HG02870 (cell line): ENCODE measurements at regions not wholly inside any gene's neighbourhood (a gene's known extent, or its start where the extent isn't known, plus 50 kb on each side); places are given as distances from the start of the nearest gene placed in this dataset.
A peak's percentile ranks its signal among the peaks of the same experiment; 100 is the strongest.

Experiments used
- ATAC-seq: cut with Tn5 transposase; IDR thresholded peaks from one replicate; pipeline ENCODE4 v1.9.1; 2021; ENCODE audit warnings: mild to moderate bottlenecking, moderate library complexity; ENCODE audit not compliant: unreplicated experiment

GRCh38 chr5:65068410-65068809 lies 299.7 kb downstream of the CWC27 start:
- ATAC-seq = peak; percentile 55

DNA sequence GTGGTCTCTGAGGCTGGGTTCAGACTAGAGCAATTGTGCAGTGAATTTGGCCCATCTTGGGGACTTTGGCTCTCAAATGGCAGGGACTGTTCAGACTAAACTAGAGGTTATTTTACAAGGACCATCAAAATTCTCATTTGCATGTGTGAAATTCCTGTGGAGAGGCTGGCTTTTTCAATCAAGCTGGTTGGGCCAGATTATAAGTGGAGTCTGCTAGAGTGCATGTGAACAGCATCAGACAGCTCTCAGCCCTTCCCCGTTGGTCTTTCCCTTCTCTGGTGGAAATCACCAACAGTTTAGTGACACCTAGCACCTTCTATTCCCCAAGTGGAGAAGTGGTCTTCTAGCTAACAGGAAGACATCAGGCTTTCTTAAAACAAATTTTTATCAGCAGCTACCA lies 301.3 kb downstream of the CWC27 start:
- ATAC-seq = peak; percentile 19

GRCh38 chr5:65072850-65073249 lies 304.1 kb downstream of the CWC27 start:
- no peak for ATAC-seq

- no peak for ATAC-seq
Observed at GRCh38 chr5:65073250-65073661, 304.5 kb downstream of the CWC27 start.

- no peak for ATAC-seq
Observed at GRCh38 chr5:65075623-65076250, 307.0 kb downstream of the CWC27 start.

- ATAC-seq = peak; percentile 71
Observed at GRCh38 chr5:65076251-65076869, 307.6 kb downstream of the CWC27 start.

- ATAC-seq = no peak
Observed at GRCh38 chr5:65077653-65078052, 308.9 kb downstream of the CWC27 start.

DNA sequence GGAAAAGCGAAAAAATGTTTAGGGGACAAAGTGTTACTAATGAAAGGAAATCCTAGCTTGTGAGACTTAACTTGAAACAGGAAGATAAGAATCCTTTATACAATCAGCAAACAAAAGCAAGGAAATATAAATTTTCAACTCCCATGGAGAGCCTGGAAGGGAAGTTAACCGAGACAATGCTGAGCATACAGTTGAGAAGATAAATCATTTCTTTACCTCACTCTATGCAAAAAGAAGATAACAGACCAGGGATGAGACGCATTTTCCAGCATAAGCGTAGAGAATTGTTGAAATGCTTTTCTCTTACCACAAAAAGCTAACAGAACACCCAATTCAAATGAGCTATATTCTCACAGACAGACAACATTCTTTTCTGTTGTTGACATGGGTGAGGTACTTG lies 309.6 kb downstream of the CWC27 start:
- ATAC-seq = no peak

DNA sequence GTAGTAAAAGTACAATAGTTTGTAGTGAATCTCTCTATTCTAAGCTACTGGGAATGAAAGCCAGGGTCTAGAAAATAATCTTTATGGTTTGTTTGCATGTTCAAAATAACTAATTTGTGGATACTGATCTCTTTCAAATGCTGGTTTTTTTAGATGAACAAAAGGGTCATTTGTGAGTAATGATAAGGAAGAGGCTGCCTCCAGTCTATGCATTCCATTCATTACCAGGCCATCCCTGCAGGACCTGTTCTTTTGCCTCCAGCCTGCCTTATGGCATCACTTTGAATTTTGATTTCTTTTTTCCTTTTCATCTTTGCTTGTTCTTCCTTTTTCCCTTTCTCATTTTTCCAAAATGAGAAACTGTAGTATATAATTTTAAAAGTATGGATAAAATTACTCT lies 312.3 kb downstream of the CWC27 start:
- no peak for ATAC-seq

- ATAC-seq = no peak
Observed at GRCh38 chr5:65084795-65085515, 316.2 kb downstream of the CWC27 start.

DNA sequence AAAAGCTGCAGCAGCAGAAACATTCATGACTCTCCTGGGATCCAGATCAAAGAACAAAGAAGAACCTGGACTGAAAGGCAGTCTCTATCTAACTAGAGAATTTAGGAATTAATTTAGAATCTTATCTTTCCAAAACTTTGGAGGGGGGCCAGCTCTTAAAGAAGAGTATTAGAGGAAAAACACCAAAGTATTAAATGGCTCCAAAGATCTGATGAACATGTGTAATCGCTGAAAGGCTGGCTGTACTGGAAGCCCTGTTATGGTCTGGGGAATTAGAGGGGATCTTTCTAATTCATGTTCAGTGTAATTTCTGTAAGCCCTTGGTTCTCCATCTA lies 316.8 kb downstream of the CWC27 start:
- no peak for ATAC-seq

DNA sequence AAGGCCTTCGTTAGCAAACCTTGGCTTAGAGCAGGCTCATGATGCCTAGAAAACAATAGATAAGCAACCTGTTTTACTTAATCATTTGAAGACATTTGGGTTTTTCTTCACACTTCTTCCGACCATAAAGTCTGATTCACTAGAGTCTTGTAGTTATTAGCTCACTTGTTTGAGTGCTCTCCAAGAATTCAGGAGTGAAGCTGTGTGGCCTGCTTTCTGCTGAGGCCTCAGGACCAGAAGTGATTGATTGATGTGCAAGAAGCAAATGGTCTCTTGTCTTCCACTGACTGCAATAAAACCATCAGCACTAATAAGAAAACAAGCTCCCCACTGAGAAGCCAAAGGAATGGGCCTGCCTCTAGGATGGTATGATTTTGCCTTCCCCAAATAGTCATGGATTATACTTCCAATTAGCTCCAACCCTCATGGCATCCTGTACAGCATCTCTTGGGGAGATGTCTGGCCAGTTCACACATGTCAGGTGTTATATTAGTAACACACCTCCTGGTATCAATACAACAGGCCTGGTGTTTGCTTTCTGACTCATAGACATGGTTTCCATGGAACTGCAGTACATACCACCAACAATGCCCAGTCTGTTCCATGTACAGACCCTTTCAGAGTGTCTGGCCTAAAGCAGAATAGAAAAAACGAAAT lies 317.6 kb downstream of the CWC27 start:
- no peak for ATAC-seq

- no peak for ATAC-seq
Observed at GRCh38 chr5:65087154-65087553, 318.4 kb downstream of the CWC27 start.

- no peak for ATAC-seq
Observed at GRCh38 chr5:65094279-65094678, 325.5 kb downstream of the CWC27 start.

GRCh38 chr5:65098393-65098792 lies 329.7 kb downstream of the CWC27 start:
- no peak for ATAC-seq
